ENCODE measurements at regions not wholly inside any gene's neighbourhood (a gene's known extent, or its start where the extent isn't known, plus 50 kb on each side); places are given as distances from the start of the nearest gene placed in this dataset.

- TF ChIP-seq CTCF (IDR thresholded peaks at IDR 0.05; ENCODE audit: borderline replicate concordance, extremely low read depth, insufficient read depth): no peak
- Histone ChIP-seq H3K36me3 (ENCODE audit: control insufficient read depth in 2 of 3, insufficient read depth in 3 of 3, low read length in 3 of 3) (no peaks in the 10 kb centered on the region), H3K27me3 (ENCODE audit: control insufficient read depth, insufficient read depth, low read length) (no peaks in the 10 kb centered on the region), H3K4me3 (ENCODE audit: low read length in 3 of 3) (peak overlapping the region in 2 of 3 donors; percentile 8 to 42), H3K9me3 (ENCODE audit: control insufficient read depth in 2 of 3, insufficient read depth in 1 of 3, low read length in 3 of 3) (no peaks in the 10 kb centered on the region), H3K4me1 (ENCODE audit: control insufficient read depth in 2 of 3, insufficient read depth in 2 of 3, low read depth in 1 of 3, low read length in 3 of 3) (no peaks in the 10 kb centered on the region), H3K9ac (ENCODE audit: low read length in 3 of 3) (no peak overlapping the region), H3K27ac (ENCODE audit: low read depth in 2 of 2, low read length in 2 of 2) (no peak overlapping the region)
- no peak for FAIRE-seq
- DNase-seq: peak in 2 of 5 donors; percentile 27 to 30
- intact Hi-C loops (cut with DNase I): no loop called here
Measured at GRCh38 chr4:163404080-163404479, 60.4 kb downstream of the NPY5R start.
